ENCODE measurements at regions not wholly inside any gene's neighbourhood (a gene's known extent, or its start where the extent isn't known, plus 50 kb on each side); places are given as distances from the start of the nearest gene placed in this dataset.

DNA sequence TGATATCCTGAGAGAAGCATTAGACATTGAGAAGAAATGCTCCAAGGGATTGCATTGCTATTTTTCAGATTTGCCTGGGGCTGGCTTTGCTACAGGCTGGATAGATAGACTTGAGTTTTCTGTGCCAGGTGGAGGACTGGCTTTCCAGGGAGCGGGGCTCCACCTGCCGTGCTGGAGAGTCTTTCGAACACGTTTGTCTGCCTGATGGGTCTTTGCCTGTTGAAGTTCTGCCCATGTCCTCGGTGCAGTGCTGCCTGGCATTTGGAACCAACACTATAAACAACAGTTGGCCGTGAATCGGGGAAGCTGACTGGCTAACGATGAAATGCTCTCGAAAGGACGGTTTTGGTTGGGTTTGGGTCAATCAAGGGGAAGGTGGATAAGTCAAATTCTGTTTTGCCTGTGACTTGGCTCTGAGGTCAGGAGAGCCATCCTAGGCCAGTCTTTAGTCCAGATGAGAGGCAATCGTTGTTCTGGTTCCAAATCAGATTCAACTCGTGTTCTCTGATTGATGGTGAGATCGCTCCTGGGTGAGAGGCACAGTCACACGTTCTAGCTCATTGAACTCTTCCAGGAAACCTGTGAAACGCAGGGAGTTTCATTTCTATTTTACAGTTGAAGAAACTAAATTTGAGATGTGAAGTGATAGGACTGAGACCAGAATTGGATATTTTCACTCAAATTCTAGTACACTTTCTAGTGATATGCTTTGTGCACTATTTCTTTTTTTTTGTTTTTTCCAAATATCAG is 599.0 kb downstream of the TYW1 start:
- TF ChIP-seq, protein P1, sequence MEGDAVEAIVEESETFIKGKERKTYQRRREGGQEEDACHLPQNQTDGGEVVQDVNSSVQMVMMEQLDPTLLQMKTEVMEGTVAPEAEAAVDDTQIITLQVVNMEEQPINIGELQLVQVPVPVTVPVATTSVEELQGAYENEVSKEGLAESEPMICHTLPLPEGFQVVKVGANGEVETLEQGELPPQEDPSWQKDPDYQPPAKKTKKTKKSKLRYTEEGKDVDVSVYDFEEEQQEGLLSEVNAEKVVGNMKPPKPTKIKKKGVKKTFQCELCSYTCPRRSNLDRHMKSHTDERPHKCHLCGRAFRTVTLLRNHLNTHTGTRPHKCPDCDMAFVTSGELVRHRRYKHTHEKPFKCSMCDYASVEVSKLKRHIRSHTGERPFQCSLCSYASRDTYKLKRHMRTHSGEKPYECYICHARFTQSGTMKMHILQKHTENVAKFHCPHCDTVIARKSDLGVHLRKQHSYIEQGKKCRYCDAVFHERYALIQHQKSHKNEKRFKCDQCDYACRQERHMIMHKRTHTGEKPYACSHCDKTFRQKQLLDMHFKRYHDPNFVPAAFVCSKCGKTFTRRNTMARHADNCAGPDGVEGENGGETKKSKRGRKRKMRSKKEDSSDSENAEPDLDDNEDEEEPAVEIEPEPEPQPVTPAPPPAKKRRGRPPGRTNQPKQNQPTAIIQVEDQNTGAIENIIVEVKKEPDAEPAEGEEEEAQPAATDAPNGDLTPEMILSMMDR (IDR thresholded peaks at IDR 0.05): no peak
- no peak for TF ChIP-seq POLR2A (IDR thresholded peaks at IDR 0.05)
